RWPE2 (cell line): ENCODE measurements at regions not wholly inside any gene's neighbourhood (a gene's known extent, or its start where the extent isn't known, plus 50 kb on each side); places are given as distances from the start of the nearest gene placed in this dataset.

Source experiments
- ATAC-seq: fragments of 200-7000 bp; cut with Tn5 transposase; 3 replicates; pipeline ENCODE4 v1.9.1; 2021; ENCODE audit warnings: low read depth
- DNase-seq: peaks from one replicate; pipeline ENCODE4 v3.0.0-alpha.2; 2020; ENCODE audit warnings: low spot score
- H3K27ac ChIP-seq: fragments of 450-650 bp; 2 replicates; pipeline ENCODE4 v1.5.1; 2017; ENCODE audit warnings: mild to moderate bottlenecking; ENCODE audit not compliant: poor library complexity, severe bottlenecking
- H3K27me3 ChIP-seq: fragments of 250-450 bp; sonication (Bioruptor Pico); 2 replicates; pipeline ENCODE4 v1.5.1; 2021; ENCODE audit warnings: mild to moderate bottlenecking, moderate library complexity; ENCODE audit not compliant: insufficient read depth, poor library complexity, severe bottlenecking
- H3K36me3 ChIP-seq: fragments of 250-450 bp; sonication (Bioruptor Pico); 2 replicates; pipeline ENCODE4 v1.5.1; 2020; ENCODE audit warnings: low read depth, mild to moderate bottlenecking, moderate library complexity
- H3K4me1 ChIP-seq: fragments of 250-450 bp; sonication (Bioruptor Pico); 2 replicates; pipeline ENCODE4 v1.5.1; 2021; ENCODE audit warnings: mild to moderate bottlenecking, moderate library complexity; ENCODE audit not compliant: insufficient read depth, poor library complexity, severe bottlenecking
- H3K4me3 ChIP-seq: fragments of 250-450 bp; sonication (Bioruptor Pico); 2 replicates; pipeline ENCODE4 v1.5.1; 2021; ENCODE audit warnings: mild to moderate bottlenecking, moderate library complexity; ENCODE audit not compliant: severe bottlenecking
- H3K9me3 ChIP-seq: fragments of 250-450 bp; sonication (Bioruptor Pico); 2 replicates; pipeline ENCODE4 v1.5.1; 2021; ENCODE audit warnings: mild to moderate bottlenecking, moderate library complexity; ENCODE audit not compliant: severe bottlenecking
- TF ChIP-seq, protein P1 (sequence below): fragments of 450-650 bp; IDR thresholded peaks from one replicate; pipeline ENCODE4 v1.5.1; 2017; ENCODE audit warnings: mild to moderate bottlenecking, moderate library complexity; ENCODE audit not compliant: poor library complexity, severe bottlenecking

DNA sequence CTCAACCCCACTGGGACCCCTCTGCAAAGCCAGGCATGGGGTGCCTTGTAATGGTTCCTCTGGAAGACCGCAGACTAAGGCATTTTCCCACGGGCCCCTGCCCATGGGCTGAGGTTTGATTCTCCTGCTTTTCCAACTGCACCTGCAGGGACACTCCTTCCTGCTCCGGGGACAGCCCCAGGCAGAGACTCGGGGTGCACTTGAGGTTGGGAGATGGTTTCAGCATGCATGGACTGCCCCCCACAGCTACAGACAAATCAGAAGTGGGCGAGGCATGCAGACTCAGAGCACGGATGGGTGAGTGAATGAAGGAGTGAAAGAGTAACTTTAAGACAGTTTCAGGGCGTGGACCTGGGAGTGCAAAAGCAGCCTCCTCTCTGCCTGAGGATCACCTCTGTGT is 87.9 kb upstream of the RPL38 start:
- Histone ChIP-seq H3K27ac (no peak overlapping the region), H3K4me3 (no peak overlapping the region), H3K27me3 (peaks cover 17% of the 10 kb centered on the region), H3K4me1 (no peaks in the 10 kb centered on the region), H3K9me3 (no peaks in the 10 kb centered on the region), H3K36me3 (no peaks in the 10 kb centered on the region)
- TF ChIP-seq, protein P1, sequence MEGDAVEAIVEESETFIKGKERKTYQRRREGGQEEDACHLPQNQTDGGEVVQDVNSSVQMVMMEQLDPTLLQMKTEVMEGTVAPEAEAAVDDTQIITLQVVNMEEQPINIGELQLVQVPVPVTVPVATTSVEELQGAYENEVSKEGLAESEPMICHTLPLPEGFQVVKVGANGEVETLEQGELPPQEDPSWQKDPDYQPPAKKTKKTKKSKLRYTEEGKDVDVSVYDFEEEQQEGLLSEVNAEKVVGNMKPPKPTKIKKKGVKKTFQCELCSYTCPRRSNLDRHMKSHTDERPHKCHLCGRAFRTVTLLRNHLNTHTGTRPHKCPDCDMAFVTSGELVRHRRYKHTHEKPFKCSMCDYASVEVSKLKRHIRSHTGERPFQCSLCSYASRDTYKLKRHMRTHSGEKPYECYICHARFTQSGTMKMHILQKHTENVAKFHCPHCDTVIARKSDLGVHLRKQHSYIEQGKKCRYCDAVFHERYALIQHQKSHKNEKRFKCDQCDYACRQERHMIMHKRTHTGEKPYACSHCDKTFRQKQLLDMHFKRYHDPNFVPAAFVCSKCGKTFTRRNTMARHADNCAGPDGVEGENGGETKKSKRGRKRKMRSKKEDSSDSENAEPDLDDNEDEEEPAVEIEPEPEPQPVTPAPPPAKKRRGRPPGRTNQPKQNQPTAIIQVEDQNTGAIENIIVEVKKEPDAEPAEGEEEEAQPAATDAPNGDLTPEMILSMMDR: no peak
- no peak for ATAC-seq
- no peak for DNase-seq

DNA sequence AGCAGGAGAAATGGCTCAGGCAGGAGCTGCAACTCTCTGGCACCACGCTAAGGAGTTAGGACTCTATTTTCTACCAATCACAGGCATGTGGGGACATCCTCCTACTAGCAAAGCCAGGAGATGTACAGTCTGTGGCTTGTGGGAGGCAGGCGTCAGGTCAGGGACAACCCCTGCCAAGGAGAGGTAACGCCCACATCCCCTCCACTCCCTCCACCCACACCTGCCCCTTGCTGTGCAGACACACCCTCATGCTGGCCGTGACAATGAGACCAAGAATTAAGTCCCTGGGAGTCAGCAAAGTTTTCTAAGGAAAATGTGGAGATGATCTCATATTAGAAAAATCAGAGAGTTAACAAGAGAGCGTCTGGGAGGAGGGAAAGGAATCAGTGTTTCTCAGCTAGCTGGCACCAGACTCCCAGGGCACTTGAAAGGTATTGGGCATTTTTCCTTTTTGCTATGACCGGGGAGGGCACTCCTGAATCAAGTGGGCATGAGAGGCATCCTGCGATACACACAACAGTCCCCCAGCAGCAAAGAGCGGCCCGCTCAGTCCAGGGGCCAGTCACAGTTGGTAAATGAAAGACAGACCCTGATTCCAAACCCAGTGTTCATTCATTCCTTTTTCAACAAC is 87.3 kb upstream of the RPL38 start:
- no peak for DNase-seq
- no peak overlapping the region for H3K4me3 ChIP-seq
- ATAC-seq: peak; percentile 36
- H3K27ac ChIP-seq: no peak overlapping the region
- H3K27me3 ChIP-seq: peaks cover 16% of the 10 kb centered on the region
- no peaks in the 10 kb centered on the region for H3K4me1 ChIP-seq
- H3K9me3 ChIP-seq: no peaks in the 10 kb centered on the region
- TF ChIP-seq, protein P1: no peak
- no peaks in the 10 kb centered on the region for H3K36me3 ChIP-seq

DNA sequence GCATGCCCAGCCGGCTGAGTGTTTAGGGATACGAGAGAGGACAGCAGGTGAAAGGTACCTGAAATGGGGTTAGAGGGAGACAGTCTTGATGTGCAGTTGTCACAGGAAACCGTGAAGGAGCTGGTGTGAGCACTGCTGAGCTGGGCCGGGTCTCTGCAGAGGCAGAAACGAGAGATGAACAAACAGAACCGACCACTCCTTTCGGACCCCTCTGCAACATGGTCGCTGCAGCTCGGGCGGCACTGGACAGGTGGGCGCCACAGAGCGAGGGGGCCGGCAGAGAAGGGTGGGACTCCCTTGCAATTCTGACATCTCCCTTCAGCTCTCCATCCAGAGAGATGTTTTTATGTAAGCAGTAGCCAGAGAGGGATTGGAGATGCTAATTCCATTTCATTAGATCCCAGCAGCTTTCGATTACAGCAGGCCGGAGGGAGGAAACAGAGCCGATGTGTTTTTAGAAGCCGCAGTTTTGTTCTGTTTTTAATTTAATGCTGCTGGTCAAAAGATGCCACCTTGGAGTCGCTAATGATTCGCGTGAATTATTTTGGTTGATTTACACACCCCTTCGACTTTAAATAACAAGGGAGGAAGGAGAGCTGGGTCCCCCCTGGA is 86.3 kb upstream of the RPL38 start:
- Histone ChIP-seq H3K36me3 (no peaks in the 10 kb centered on the region), H3K4me3 (no peak overlapping the region), H3K27me3 (peaks cover 16% of the 10 kb centered on the region), H3K9me3 (no peaks in the 10 kb centered on the region), H3K27ac (no peak overlapping the region), H3K4me1 (no peaks in the 10 kb centered on the region)
- peak; percentile 42 for DNase-seq
- ATAC-seq: no peak
- TF ChIP-seq, protein P1: no peak

DNA sequence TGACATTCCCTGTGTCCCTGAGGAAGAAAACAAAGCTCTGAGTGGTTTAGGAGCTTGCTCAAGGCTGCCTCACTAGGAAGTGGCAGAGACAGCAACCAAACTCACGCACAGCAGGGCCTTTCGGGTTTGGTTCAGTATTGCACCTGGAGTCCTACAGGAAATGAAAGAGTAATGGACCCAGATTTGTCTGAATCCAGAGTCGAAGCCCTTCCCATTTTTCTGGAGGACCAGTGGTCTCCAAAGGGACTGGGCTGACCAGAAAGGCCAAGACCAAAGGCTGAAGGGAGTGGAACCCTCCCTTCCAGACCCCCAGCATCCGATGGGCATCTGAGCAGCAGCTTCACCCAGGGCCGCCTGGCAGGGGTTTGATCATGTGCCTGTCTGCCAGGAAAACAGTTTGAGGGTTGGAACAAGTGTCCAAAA is 85.5 kb upstream of the RPL38 start:
- DNase-seq: peak; percentile 36
- no peak overlapping the region for H3K4me3 ChIP-seq
- no peaks in the 10 kb centered on the region for H3K36me3 ChIP-seq
- no peak for ATAC-seq
- H3K27ac ChIP-seq: no peak overlapping the region
- no peaks in the 10 kb centered on the region for H3K9me3 ChIP-seq
- no peaks in the 10 kb centered on the region for H3K4me1 ChIP-seq
- H3K27me3 ChIP-seq: peaks cover 16% of the 10 kb centered on the region
- TF ChIP-seq, protein P1: no peak

DNA sequence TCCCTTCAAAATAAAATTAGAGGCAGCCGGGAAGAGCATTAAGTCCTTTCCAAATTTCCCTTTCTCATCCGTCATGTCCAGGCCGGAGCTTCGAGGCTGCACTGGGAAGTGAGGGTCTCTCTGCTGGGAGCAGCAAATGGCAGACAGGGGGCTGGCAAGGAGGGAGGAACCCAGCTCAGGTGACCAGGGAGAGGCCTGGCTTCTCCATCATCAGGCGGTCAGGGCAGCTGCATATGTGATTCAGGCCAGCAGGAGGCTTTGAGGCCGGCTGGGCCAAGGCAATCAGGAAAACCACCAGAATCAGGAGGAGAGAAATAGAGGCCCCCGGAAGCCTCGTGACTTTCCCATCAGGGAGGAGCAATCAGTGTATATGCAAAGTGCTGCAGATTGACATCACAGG is 85.0 kb upstream of the RPL38 start:
- TF ChIP-seq, protein P1: no peak
- H3K4me1 ChIP-seq: no peaks in the 10 kb centered on the region
- H3K4me3 ChIP-seq: no peak overlapping the region
- no peak for ATAC-seq
- H3K27ac ChIP-seq: no peak overlapping the region
- no peaks in the 10 kb centered on the region for H3K36me3 ChIP-seq
- peaks cover 16% of the 10 kb centered on the region for H3K27me3 ChIP-seq
- H3K9me3 ChIP-seq: no peaks in the 10 kb centered on the region
- peak; percentile 42 for DNase-seq
